Islet of Langerhans (tissue), 1 donor: ENCODE measurements at regions not wholly inside any gene's neighbourhood (a gene's known extent, or its start where the extent isn't known, plus 50 kb on each side); places are given as distances from the start of the nearest gene placed in this dataset.

ENCODE experiments used
- FAIRE-seq: peaks from one replicate; lab custom pipeline; 2011; peaks lifted over from hg19 to GRCh38; lab: Jason Lieb, UNC

- FAIRE-seq = no peak
Observed at GRCh38 chr5:74576941-74577456, 63.5 kb downstream of the ENC1 start.

GRCh38 chr5:74575741-74576538 lies 64.6 kb downstream of the ENC1 start:
- FAIRE-seq = no peak

- FAIRE-seq = no peak
Observed at GRCh38 chr5:74570250-74570649, 70.3 kb downstream of the ENC1 start.

GRCh38 chr5:74567411-74567995 lies 73.0 kb downstream of the ENC1 start:
- no peak for FAIRE-seq

GRCh38 chr5:74562122-74562521 lies 78.4 kb downstream of the ENC1 start:
- no peak for FAIRE-seq

- no peak for FAIRE-seq
Observed at GRCh38 chr5:74560245-74560644, 80.3 kb downstream of the ENC1 start.

GRCh38 chr5:74556631-74557595 lies 83.6 kb downstream of the ENC1 start:
- no peak for FAIRE-seq

- no peak for FAIRE-seq
Observed at GRCh38 chr5:74556006-74556405, 84.5 kb downstream of the ENC1 start.

GRCh38 chr5:74552101-74552500 lies 88.4 kb downstream of the ENC1 start:
- FAIRE-seq = no peak

- no peak for FAIRE-seq
Observed at GRCh38 chr5:74550927-74551326, 89.6 kb downstream of the ENC1 start.

- no peak for FAIRE-seq
Observed at GRCh38 chr5:74549384-74549783, 91.1 kb downstream of the ENC1 start.

GRCh38 chr5:74546796-74547195 lies 93.7 kb downstream of the ENC1 start:
- no peak for FAIRE-seq

- FAIRE-seq = no peak
Observed at GRCh38 chr5:74544811-74545210, 95.7 kb downstream of the ENC1 start.

GRCh38 chr5:74543162-74543995 lies 97.1 kb downstream of the ENC1 start:
- FAIRE-seq = no peak

- FAIRE-seq = no peak
Observed at GRCh38 chr5:74542482-74542881, 98.0 kb downstream of the ENC1 start.

- FAIRE-seq = no peak
Observed at GRCh38 chr5:74541381-74541781, 99.1 kb downstream of the ENC1 start.

GRCh38 chr5:74540622-74541021 lies 99.9 kb downstream of the ENC1 start:
- no peak for FAIRE-seq

- FAIRE-seq = no peak
Observed at GRCh38 chr5:74539986-74540385, 100.5 kb downstream of the ENC1 start.

GRCh38 chr5:74538206-74538661 lies 102.3 kb downstream of the ENC1 start:
- FAIRE-seq = no peak

- FAIRE-seq = no peak
Observed at GRCh38 chr5:74536658-74537057, 103.9 kb downstream of the ENC1 start.

GRCh38 chr5:74535926-74536325 lies 104.6 kb downstream of the ENC1 start:
- no peak for FAIRE-seq
